GM23248 (cell line): ENCODE measurements at regions not wholly inside any gene's neighbourhood (a gene's known extent, or its start where the extent isn't known, plus 50 kb on each side); places are given as distances from the start of the nearest gene placed in this dataset.

Experiments
- EZH2 ChIP-seq: fragments of 200-600 bp; sonication (generic); IDR thresholded peaks from 2 replicates; pipeline ENCODE4 v1.6.1; 2018; ENCODE audit warnings: antibody characterized with exemption, mild to moderate bottlenecking; ENCODE audit not compliant: insufficient read depth, poor library complexity, severe bottlenecking
- EZH2phosphoT487 ChIP-seq: fragments of 200-600 bp; sonication (generic); IDR thresholded peaks from 2 replicates; pipeline ENCODE4 v1.6.1; 2018; ENCODE audit warnings: antibody characterized with exemption, moderate library complexity, mild to moderate bottlenecking, low read depth; ENCODE audit not compliant: insufficient read depth

GRCh38 chr2:121014876-121015275 is 270.1 kb downstream of the TFCP2L1 start:
- TF ChIP-seq EZH2phosphoT487 (no peak), EZH2 (no peak)
